Sigmoid colon (tissue), 4 donors: ENCODE measurements at regions not wholly inside any gene's neighbourhood (a gene's known extent, or its start where the extent isn't known, plus 50 kb on each side); places are given as distances from the start of the nearest gene placed in this dataset.

Experiments used
- POLR2A ChIP-seq, 2 donors: fragments of 450-650 bp; IDR thresholded peaks; one replicate each; pipeline ENCODE4 v1.6.1; 2016; ENCODE audit warnings: antibody characterized with exemption in 2 of 2, mild to moderate bottlenecking in 2 of 2, moderate library complexity in 2 of 2
- POLR2AphosphoS5 ChIP-seq, 4 donors: sonication (generic); formaldehyde crosslinking; IDR thresholded peaks; one replicate each; pipeline ENCODE4 v1.6.1; 2017; ENCODE audit warnings: antibody characterized with exemption in 4 of 4
- TF ChIP-seq, protein P1 (sequence below), 4 experiments: fragments of 450-650 bp in 3 of 4; fragments of 200-600 bp in 1 of 4; IDR thresholded peaks; one replicate each; pipeline ENCODE4 v1.5.1; 2016 to 2019; ENCODE audit warnings: antibody characterized with exemption in 4 of 4, mild to moderate bottlenecking in 3 of 4, moderate library complexity in 2 of 4

DNA sequence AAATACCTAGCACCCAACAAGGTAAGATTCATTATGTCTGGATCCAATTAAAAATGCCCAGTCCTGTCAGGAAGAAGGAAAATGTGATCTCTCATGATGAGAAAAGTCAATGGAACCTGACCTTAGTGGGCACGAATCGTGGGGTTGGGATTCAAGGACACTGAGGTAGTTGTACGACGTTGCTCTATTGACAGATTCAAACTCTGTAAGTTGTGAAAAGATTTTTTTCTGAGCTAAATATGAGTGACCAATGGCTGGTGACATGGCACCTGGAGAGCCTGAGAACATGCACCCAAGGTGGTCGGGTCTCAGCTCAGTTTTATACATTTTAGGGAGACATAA is 148.2 kb downstream of the NDUFA10 start:
- TF ChIP-seq, protein P1, sequence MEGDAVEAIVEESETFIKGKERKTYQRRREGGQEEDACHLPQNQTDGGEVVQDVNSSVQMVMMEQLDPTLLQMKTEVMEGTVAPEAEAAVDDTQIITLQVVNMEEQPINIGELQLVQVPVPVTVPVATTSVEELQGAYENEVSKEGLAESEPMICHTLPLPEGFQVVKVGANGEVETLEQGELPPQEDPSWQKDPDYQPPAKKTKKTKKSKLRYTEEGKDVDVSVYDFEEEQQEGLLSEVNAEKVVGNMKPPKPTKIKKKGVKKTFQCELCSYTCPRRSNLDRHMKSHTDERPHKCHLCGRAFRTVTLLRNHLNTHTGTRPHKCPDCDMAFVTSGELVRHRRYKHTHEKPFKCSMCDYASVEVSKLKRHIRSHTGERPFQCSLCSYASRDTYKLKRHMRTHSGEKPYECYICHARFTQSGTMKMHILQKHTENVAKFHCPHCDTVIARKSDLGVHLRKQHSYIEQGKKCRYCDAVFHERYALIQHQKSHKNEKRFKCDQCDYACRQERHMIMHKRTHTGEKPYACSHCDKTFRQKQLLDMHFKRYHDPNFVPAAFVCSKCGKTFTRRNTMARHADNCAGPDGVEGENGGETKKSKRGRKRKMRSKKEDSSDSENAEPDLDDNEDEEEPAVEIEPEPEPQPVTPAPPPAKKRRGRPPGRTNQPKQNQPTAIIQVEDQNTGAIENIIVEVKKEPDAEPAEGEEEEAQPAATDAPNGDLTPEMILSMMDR (IDR thresholded peaks at IDR 0.05), result no peak
- TF ChIP-seq POLR2A (IDR thresholded peaks at IDR 0.05) (no peak), POLR2AphosphoS5 (IDR thresholded peaks at IDR 0.05) (no peak)
